Stimulated activated CD8-positive, alpha-beta memory T cell treated with anti-CD3 and anti-CD28 coated beads, Interleukin-15, amount 100 ng/mL, for 1 hour (primary cell): ENCODE measurements at regions not wholly inside any gene's neighbourhood (a gene's known extent, or its start where the extent isn't known, plus 50 kb on each side); places are given as distances from the start of the nearest gene placed in this dataset.
"Not testable (repeated sequence)": the region's sequence is repeated elsewhere in the genome, so short reads cannot be mapped to it uniquely, and the experiment has no call there.

Experiments used
- DNase-seq: peaks from one replicate; pipeline ENCODE4 v3.0.0-alpha.2; 2020; ENCODE audit warnings: low read depth

DNA sequence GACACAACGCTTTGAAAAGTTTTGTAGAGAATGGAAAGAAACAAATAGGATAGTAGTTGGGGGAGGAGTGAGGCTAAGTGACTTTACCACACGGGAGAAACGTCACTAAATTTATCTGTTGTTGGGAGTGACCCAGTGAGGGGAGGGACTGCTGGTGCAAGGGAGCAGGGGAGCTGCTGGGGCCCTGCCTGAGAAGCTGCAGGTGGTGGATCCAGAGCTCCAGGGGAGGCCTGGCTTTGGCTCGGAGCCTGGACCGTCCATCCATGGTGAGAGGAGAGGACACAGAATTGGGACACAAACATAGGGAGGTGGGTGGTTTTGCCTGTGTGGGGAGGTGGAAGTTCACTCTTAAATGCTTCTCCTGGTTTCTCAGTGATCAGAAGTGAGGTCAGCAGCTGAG is 107.6 kb downstream of the GOSR1 start:
- no peak for DNase-seq

DNA sequence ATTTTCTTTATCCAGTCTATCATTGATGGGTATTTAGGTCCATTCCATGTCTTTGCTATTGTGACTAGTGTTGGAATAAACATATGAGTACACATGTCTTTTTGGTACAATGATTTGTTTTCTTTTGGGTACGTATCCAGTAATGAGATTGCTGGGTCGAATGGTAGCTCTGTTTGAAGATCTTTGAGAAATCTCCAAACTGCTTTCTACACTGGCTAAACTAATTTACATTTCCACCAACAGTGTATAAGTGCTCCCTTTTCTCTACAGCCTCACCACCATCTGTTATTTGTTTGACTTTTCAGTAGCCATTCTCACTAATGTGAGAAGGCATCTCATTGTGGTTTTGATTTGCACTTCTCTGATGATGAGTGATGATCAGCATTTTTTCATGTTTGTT is 103.7 kb downstream of the GOSR1 start:
- no peak for DNase-seq

DNA sequence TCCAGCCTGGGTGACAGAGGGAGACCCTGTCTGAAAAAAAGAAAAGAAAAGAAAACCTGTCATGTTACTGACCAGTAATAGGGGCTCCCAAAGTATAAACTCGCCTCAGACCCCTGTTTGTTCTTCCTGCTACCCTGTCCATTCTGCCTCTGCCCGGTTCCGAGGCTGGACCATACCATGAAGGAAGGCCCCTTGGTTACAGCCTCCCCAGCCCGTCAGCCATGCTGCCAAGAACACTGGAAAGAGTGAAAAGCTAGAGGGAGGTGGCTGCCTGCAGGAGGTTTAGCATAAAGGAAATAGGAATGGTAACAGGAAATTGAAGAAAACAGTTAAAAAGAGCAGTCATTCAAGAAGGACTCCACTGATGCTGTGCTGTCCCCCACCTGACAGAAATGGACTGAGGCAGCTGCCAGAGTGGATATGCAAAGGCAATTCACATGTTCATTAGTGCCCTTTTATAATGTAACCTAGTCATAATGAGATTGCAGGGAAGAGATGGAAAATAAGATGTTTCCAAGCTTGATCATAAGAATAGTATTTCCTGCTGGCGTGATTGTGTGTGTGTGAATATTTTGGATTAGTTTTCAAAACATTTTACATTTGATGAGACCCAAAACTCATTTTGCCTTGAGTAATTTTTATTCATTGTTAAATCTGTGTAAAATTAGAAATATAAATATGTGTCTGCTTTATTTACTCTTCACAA is 102.6 kb downstream of the GOSR1 start:
- no peak for DNase-seq

DNA sequence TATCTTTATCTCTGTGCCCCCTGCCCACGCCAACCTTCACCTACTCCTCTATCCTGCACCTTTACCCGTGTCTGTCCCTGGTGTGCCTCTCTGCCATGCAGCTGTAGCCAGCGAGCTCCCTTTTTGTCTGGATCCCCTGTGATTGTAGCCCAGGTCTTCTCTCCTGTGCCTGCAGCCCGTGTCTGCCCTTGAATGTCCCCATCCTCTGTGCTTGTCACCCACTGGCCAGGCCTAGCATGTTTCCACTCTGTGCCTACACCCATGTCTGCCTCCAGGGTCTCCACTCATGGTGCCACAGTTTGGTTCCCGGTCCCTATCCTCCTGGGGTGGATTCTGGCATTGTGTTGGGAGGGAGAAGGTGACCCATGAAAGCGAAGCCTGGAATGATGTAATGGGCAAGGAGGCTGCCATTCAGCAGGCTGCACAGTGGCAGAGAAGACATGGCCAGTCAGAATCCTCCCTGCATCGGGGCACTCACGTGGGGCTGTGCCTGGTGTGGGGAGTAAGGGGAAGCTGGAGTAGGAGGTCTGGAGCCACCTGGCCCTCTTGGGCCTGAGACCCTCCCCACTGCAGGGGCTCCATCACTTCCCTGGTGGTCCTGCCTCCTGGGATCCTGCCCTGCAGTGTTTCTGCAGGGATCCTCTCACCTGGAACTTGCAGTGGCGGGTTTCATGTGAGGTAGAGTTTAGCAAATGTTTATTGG is 101.0 kb downstream of the GOSR1 start:
- not testable (repeated sequence) for DNase-seq
